HG03159 (cell line): ENCODE measurements at regions not wholly inside any gene's neighbourhood (a gene's known extent, or its start where the extent isn't known, plus 50 kb on each side); places are given as distances from the start of the nearest gene placed in this dataset.
"Not testable (repeated sequence)": the region's sequence is repeated elsewhere in the genome, so short reads cannot be mapped to it uniquely, and the experiment has no call there.

Experiments
- ATAC-seq: cut with Tn5 transposase; IDR thresholded peaks from one replicate; pipeline ENCODE4 v1.9.1; 2021; ENCODE audit warnings: mild to moderate bottlenecking, moderate library complexity; ENCODE audit not compliant: unreplicated experiment

DNA sequence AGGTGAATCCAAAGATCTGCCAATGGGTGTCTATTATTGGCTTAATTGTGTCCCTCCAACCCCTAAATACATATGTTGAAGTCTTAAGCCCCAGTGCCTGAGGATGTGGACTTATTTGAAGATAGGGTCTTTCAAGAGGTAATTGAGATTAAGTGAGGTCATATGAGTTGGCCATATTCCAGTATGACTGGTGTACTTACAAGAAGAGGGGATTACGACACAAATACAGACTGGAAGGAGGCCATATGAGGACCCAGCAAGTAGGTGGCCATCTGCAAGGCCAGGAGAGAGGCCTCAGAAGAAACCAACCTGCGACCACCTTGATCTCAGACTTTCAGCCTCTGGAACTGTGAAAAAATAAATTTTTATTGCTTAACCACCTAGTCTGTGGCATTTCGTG, 121.1 kb upstream of the FN1 start:
- ATAC-seq, result no peak

DNA sequence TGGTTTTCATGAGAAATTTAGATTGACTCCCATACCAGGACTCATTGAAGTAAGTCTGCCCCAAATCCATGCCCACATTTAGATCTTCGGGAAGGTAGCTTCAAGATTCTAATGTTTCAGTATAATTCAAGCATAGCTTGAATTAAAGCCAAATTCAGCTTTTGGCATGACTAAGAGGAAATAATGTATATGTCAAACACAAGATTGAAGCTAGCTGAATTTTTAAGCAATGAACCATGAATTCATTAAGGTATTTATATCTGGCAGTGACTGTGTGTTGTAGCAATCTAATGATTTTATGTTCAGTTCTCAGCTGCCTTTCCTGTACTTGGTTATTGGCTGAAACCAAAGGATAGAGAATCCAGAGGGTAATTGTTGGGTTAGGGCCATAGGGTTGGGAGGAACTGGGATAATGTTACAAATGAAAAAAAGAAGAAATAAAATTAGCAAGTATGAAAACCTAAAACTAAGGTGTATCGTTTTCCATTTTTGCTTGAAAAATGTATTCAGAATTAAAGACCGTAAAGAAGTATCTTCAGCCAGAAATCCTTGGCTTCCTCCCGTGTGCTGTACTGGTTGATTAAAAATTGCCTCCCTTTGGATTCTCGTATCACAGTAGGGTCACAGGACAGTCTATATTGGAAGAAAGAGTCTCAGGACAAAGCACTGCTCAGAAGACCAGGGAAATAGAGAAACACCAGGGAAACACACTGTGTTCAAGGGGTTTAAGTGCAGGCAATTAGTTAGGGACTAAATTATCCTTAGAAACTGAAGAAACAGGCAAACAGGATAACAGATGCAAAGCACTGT, 119.0 kb upstream of the FN1 start:
- no peak for ATAC-seq

DNA sequence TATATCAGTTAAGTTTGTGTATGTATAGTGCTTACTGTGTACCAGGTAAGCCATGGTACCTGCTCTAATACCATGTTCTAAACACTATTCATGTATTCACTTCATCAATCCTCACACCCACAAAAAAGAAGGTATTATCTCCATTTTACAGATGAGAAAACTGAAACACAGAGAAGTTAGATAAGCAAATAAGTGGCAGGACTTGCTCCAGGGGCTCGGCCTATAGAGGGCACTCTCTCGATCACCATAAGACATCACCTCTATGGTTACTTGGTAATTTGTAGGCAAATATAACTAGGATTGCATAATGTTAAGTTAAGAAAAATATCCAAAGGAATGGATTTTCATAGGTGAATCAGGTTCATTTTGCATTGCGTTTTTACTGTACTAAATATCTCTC, 118.1 kb upstream of the FN1 start:
- ATAC-seq, result no peak

DNA sequence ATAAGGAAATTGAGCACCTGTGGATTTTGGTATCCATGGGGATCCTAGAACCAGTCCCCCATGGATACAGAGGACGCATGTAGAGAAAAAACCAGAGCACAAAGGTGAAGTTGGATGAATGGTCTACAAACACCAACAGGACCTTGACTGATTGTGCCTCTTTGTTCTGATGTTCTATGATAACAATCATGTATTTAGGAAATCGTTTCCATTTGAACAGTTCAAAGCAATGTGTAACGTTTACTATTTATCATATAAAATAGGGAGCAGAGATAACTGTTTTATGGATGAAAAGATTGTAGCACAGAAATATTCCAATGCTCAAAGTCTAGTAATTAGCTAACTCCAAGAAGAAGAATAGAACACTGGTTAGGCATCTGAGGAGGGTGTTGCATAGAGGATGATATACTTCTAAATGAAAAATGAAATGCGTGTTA, 116.3 kb upstream of the FN1 start:
- ATAC-seq, result no peak

DNA sequence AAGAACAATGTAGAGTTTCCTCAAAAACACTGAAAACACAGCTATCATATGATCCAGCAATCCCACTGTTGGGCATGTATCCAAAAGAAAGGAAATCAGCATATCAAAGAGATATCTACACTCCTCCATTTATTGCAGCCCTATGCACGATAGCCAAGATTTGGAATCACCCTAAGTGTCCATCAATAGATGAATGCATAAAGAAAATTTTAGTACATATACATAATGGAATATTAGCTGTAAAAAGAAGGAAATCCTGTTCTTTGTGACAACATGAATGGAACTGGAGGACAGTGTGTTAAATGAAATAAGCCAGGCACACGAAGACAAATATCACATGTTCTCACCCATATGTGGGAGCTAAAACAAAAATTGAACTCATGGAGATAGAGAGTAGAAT, 114.5 kb upstream of the FN1 start:
- ATAC-seq, result no peak

DNA sequence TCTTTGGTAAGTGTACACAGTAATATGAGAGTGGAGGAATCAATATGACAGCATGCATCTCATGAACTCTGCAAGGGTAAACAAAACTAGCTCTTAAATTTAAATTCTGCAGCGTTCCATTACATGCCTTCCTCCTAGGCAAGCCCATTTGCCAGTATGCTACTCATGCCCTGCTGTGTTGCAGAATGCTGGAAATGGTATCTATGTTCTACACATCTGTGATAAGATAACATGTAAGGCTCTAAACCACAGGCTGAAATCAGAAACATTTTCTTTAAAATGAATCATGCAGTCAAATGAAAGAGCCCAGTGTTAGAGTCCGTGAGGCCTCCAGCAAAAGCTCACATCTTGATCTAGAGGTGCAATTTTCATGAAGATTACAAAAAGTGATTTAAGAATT, 112.8 kb upstream of the FN1 start:
- ATAC-seq, result no peak

DNA sequence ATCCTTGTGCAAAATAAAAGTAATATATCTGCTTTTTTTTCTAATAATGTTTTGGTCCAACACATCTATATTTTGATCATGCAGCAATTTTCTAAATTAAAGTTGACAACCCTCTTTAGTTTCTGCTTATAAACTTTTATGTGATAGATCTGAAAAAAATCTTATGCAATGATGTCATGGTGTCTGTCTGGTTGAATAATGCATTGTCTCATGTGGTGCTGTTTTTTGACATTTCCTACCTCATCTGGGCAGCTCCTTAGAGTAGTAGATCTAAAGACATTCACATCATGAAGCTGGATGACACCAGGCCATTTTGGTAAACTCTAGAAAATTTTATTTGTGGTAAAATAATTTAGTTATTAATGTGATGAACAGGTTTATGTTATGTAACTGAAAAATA, 106.8 kb upstream of the FN1 start:
- ATAC-seq, result no peak

DNA sequence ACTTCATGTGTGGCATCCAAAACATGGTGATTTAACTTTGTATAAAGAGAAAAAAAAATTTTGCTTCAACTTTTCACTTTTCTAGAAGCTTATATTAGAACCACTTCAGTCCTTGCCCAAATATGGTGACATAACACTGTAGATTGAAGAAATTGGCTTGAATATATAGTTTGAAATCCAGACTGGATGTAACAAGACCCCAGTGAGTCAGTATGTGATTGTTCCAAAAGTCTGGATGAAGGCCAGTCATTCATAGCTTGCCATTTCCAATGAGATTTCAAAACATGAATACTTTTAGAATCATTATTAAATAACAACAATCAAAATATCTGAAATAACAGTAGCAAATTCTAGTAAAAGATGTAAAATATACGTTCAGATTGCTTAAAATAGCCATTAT, 104.8 kb upstream of the FN1 start:
- no peak for ATAC-seq

DNA sequence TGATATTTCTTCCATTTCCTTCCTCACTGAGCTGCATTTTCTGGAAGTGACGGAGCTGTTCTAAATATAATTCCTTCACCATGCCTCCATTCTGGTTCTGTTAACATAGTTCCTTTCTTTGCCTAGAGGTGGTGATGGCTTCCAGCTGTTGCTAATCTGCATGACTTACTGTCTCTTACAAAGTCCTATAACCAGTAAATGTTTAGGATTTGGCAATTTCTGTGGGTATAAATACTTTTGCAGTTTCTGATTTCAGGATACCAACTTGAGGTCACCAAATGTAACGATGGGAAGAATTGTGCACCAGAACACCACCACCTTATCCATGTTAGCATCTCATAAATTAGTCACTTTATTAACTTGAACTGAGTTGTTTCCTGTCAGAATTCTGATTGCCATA, 101.7 kb upstream of the FN1 start:
- no peak for ATAC-seq

DNA sequence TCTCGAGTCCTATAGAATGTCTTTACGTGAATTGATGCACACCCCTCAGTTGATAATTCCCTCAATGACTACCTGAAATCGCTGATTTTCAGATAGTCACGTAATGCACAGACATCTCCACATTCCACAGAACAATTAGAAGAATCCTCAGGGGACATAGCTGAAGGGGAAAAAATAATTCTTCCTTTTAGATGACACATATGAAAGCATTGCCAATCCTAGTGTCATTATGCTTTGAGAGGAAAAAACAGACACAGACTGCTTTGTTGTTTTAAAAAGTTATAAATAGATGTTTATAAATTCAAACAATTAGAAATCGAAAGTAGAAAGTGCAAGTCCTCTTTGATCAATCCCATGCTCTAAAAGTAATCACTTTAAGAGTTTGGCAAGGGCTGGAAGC, 100.6 kb upstream of the FN1 start:
- no peak for ATAC-seq

DNA sequence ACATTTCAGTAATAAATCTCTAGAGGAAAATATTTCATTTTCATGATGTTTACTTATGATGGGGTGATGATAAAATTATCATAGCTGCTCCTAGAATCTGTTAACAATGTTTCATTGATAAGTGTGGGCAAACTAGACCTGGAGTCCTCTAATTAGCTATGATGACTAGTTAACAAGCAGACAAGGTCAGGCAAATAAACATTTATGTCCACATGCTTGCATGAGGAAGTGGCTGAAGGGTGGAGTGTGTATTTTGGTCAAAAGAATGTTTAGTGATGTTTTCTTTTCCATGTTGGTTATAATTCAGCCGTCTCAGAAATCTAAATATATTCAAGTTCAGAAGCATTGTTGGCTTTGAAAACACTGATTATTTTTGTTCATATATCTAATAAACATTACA, 99.9 kb upstream of the FN1 start:
- no peak for ATAC-seq

DNA sequence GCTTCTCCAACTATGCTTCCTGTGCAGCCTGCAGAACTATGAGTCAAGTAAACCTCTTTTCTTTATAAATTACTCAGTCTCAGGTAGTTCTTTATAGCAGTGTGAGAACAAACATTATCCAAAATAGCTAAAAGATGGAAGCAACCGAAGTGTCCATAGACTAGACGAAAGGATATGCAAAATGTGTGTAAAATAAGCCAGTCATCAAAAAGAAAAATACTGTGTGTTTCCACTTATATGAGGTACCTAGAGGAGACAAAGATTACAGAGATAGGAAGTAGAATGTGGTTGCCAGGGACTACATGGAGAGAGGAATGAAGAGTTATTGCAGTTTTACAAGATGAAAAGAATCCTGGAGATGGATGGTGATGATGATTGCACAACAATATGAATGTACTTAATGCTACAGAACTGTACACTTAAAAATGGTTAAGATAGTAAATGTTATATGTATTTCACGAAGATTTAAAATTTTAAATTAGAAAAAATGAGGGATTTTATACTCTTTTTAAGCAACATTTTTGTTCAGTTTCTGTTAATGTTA, 99.3 kb upstream of the FN1 start:
- ATAC-seq, result no peak

DNA sequence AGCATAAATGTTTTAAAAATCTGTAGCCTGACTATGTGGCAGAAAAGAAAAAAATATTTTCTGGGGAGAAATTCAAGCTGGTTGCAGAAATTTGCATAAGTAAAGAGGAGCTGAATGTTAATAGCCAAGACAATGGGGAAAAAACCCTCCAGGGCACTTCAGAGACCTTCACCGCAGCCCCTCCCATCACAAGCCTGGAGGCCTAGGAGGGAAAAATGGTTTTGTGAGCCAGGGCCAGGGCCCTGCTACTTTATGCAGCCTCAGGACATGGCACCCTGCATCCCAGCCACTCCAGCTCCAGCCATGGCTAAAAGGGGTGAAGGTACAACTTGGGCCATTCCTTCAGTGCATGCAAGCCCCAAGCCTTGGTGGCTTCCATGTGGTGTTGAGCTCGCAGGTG, 97.8 kb upstream of the FN1 start:
- ATAC-seq, result not testable (repeated sequence)

DNA sequence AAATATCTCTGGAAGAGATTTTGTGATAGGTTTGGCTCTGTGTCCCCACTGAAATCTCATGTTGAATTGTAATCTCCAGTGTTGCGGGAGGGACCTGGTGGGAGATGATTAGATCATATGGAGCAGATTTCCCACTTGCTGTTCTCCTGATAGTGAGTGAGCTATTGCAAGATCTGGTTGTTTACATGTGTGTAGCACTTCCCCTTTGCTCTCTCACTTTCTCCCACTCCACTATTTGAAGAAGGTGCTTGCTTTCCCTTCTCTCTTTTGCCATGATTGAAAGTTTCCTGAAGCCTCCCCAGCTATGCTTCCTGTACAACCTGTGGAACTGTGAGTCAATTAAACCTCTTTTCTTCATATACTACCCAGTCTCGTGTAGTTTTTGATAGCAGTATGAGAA, 97.0 kb upstream of the FN1 start:
- ATAC-seq, result no peak

DNA sequence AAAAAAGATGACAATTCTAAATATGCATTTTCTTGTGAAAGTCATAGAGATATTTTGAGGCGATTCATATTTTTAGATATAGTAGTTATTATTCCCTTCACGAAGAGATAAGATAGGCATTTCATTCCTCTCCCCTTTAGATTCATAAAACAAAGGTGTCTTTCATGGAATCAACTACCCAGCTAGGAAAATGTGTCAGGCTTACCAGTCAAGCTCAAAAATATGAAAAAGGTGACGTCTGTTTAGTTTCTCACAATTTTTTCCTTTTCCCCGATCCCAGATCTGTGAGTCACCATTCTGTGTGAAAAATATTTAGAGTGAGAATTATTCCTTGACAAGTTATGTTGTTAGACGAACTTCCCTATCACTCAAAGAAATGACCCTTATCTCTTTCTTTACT, 95.4 kb upstream of the FN1 start:
- no peak for ATAC-seq

DNA sequence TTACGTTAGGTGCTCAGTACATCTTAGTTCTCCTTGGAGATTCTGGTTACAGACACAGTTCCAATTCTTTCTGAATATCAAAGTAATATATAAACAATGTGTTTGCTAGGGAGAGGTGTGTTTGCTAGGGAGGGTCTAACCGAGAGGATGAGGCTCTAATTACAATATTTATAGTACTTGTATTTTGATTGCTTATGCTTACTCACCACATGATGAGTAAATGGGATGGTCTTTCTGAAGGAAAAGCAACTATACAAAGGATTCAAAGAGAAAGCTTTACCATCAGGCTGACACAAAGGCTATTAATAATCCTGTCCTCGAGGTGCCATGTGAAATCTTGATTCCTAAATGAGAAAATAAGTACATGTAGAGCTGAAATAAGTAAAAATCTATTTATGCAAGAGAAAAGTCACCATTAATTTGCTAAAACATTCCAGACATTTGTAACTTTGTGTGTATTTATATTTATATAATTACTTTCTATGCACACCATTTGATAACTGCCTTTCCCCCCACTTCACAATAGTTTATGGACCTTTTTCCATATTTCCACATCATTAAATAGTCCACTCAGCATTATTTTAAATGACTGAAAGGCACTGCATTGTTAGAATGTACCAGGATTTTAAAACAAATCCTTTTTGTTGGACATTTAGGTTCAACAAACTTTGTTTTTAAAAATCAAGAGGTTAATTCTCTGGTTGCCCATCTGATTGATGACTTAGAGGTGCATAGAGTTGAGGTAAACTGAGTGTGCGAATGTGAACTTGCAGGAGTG, 94.5 kb upstream of the FN1 start:
- no peak for ATAC-seq

DNA sequence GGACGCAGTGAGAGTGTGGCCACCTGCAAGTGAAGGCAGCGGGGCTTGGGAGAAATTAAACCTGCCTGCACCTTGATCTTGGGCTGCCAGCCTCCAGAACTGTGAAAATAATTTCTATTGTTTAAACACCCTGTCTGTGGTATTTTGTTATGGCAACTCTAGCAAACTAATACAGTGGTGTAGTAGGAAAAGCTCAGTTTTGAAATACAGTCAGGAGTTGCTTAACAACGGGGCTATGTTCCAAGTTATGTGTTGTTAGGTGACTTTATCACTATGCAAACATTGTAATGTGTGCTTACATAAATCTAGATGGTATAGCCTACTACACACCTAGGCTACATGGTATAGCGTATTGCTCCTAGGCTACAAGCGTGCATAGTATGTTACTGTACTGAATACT, 93.4 kb upstream of the FN1 start:
- ATAC-seq, result no peak

DNA sequence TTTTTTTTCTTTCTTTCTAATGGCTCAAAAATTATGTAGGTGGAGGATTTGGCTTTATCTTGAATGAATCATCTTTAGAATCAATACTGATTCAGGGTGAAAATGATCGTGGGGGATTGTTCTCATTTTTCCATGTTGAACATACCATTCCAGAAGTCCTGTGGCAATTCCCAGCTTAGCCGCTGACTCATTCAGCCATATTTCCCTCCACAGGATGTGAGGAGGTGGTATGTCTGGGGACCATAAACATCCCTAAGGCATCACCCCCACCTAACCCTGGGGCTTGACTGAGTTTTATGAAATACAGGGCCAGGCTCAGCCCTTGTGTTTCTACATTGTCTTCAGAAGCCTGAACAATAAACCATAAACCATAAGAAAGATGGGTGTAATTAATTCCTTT, 92.7 kb upstream of the FN1 start:
- no peak for ATAC-seq

DNA sequence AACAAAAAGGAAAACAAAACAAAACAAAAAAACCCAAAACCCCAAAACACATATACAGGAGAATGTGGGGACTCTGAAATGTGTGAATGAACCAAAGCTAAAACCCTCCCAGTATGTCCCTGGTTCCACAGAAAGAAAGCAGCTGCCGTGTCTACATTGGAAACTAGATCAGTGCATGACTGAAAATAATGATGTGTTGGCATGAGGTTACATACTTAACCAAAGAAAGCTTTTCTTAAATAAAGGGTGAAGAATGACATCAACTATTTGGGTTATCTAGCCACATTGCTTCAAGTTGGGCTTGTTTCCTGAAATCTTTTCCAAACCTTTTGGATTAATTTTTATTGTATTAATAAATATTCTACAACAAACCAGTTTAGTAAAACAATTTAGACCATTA, 91.9 kb upstream of the FN1 start:
- ATAC-seq, result no peak

DNA sequence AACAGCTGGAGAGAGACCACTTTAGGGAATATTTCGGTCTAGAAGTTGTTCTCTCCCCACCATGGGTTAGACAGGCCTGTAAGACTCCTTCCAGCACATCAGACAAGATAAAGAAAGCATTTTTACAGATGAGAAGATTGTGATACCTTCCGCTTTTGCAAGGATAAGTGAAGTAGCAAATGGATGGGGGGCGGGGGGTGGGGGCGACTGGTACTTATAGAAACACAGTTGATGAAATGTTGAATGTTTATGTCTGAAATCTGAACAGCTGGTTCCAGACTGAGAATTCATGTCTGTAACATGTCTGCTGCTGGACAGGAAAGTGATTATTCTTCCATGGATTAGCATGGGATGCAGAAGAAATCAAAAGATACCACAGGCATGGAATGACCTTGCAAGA, 90.5 kb upstream of the FN1 start:
- no peak for ATAC-seq

DNA sequence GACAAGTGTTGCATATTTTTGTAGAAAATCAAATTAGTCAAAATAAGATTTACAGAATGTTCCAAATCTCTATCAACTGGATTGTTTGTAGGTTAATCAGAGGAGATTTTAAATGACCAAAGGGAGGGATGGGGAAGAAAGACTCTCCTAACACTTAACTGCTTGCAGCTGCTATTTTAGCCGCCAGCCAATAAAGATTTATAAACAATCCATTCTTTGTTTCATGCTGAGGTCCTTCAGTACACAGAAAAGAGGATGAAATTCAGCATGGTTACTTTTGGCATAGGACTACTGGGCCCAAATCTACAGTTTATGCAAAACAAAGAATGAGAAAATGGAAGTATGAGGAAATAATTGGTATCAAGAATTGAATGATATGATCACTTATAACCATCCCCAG, 86.4 kb upstream of the FN1 start:
- ATAC-seq, result no peak

DNA sequence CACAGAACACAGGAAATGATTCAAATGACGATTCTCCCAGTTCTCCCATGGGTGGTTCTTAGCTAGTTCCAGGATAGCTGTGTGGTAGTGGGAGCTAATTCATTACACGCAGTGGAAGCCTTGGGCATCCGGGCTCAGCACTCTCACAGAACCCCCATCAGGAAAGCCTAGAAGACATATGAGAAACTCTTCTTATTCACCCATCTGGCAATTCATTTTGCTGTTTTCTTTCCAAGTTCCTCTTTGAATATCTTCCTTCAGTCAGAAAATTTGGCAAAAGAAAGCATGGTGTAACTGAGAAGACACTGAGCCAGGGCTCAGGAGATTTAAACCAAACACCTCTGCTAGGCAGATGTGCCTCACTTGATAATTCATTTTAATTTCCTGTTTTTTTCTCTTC, 85.2 kb upstream of the FN1 start:
- ATAC-seq, result no peak
